ENCODE measurements at regions not wholly inside any gene's neighbourhood (a gene's known extent, or its start where the extent isn't known, plus 50 kb on each side); places are given as distances from the start of the nearest gene placed in this dataset.

DNA sequence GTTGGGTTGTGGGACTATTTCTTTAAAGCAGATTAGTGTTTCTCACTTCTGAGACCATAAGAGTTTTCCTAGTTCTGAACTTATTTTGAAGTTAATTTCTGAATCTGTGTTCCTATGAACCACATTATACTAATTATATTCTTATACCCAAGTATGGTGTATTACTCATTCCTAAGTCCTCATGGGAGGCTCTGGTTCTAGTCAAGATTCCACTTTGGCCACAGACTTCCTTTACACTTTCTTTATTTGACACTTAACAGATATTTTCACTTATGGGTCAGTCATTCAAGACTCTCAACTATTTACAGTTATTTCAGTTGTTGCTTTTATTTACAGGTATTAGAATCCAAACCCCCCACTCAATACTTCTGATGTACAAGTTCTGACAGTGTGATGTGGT lies 937.2 kb upstream of the TYRP1 start:
- dilution Hi-C loops (cut with HindIII; ENCODE audit: low sequenced_read_pairs, unreplicated experiment) (no loop called here), intact Hi-C loops (cut with micrococcal nuclease) (no loop called here)
- TF ChIP-seq ELK1 (IDR thresholded peaks at IDR 0.05; ENCODE audit: borderline replicate concordance, low read depth, low read length) (no peak), RFX5 (IDR thresholded peaks at IDR 0.05; ENCODE audit: low read depth, low read length) (no peak), NFE2L2 (IDR thresholded peaks at IDR 0.05; ENCODE audit: low read depth, low read length) (no peak), POLR2A (IDR thresholded peaks at IDR 0.05; ENCODE audit: low read depth, low read length) (no peak), MXI1 (IDR thresholded peaks at IDR 0.05; ENCODE audit: borderline replicate concordance, low read depth, low read length) (no peak), CEBPB (IDR thresholded peaks at IDR 0.05; ENCODE audit: low read depth, low read length) (no peak), RAD21 (IDR thresholded peaks at IDR 0.05; ENCODE audit: low read length) (no peak), RCOR1 (IDR thresholded peaks at IDR 0.05; ENCODE audit: insufficient replicate concordance, low read length) (no peak), FOS (IDR thresholded peaks at IDR 0.05; ENCODE audit: low read depth, low read length) (no peak), BHLHE40 (IDR thresholded peaks at IDR 0.05; ENCODE audit: low read depth, low read length) (no peak), MAFK (IDR thresholded peaks at IDR 0.05; ENCODE audit: low read depth, low read length) (no peak)

More for the DNA sequence above, 937.2 kb upstream of the TYRP1 start:
- Histone ChIP-seq H3K9me3 (ENCODE audit: control insufficient read depth, insufficient read depth, low read length) (peaks cover 2% of the 10 kb centered on the region; the same call in 1 of the 2 replicates), H3K4ac (ENCODE audit: low read depth, low read length) (no peak overlapping the region), H4K8ac (ENCODE audit: low read depth in 2 of 2, low read length in 2 of 2) (no peak overlapping the region), H3K4me1 (ENCODE audit: control insufficient read depth, insufficient read depth, low read length) (no peaks in the 10 kb centered on the region), H4K91ac (ENCODE audit: insufficient read depth, low read depth, low read length) (no peak overlapping the region), H2BK120ac (ENCODE audit: low read depth, low read length) (no peak overlapping the region), H2BK15ac (ENCODE audit: low read depth, low read length) (no peak overlapping the region), H2AK5ac (ENCODE audit: low read depth, low read length) (no peak overlapping the region), H3K56ac (ENCODE audit: extremely low read depth, insufficient read depth, low read length) (no peak overlapping the region), H3K9me1 (ENCODE audit: insufficient read depth, low read length) (no peaks in the 10 kb centered on the region), H3K4me3 (ENCODE audit: insufficient read depth, low read depth, low read length) (no peak overlapping the region), H3K36me3 (ENCODE audit: control insufficient read depth, insufficient read depth, low read length) (no peaks in the 10 kb centered on the region), H2AFZ (replicated peaks; ENCODE audit: low read length, poor library complexity) (no peak overlapping the region), H3K14ac (replicated peaks; ENCODE audit: low read depth, low read length) (no peak overlapping the region), H3K4me2 (ENCODE audit: low read depth, low read length) (no peak overlapping the region), H3K18ac (ENCODE audit: low read depth, low read length) (no peak overlapping the region), H3K27me3 (ENCODE audit: control insufficient read depth, insufficient read depth, low read length) (no peaks in the 10 kb centered on the region), H2BK20ac (ENCODE audit: low read depth, low read length) (no peak overlapping the region), H3K23ac (ENCODE audit: low read depth, low read length) (no peak overlapping the region), H4K20me1 (ENCODE audit: insufficient read depth, low read length) (no peaks in the 10 kb centered on the region), H2AK9ac (replicated peaks; ENCODE audit: low read depth, low read length, poor library complexity) (no peak overlapping the region), H3K9ac (ENCODE audit: low read depth, low read length) (no peak overlapping the region), H2BK5ac (ENCODE audit: low read depth, low read length, poor library complexity, severe bottlenecking) (no peak overlapping the region), H3K27ac (ENCODE audit: insufficient read depth, low read length) (no peak overlapping the region), H3K79me1 (ENCODE audit: low read depth in 1 of 2, low read length in 2 of 2) (no peaks in the 10 kb centered on the region), H4K5ac (ENCODE audit: low read depth, low read length) (no peak overlapping the region)
- CTCF ChIA-PET = no interaction called here
- in situ Hi-C loops (cut with MboI; ENCODE audit: low sequenced_read_pairs) = no loop called here
- DNase-seq (no peak), ATAC-seq (ENCODE audit: low read depth) (no peak)
- no TSS peak for BruUV-seq (replicated peaks)
- POLR2A ChIA-PET (ENCODE audit: unreplicated experiment) = no interaction called here

Measured in IMR-90 (cell line).